ENCODE measurements at regions not wholly inside any gene's neighbourhood (a gene's known extent, or its start where the extent isn't known, plus 50 kb on each side); places are given as distances from the start of the nearest gene placed in this dataset.

GRCh38 chr16:59060207-59060606 lies 326.1 kb upstream of the GOT2 start (continued):
- TF ChIP-seq ZNF407 (CRISPR knock-in tag; IDR thresholded peaks at IDR 0.05; ENCODE audit: not compliant biosample characterization) (no peak), ZNF44 (CRISPR knock-in tag; IDR thresholded peaks at IDR 0.05) (no peak)

GRCh38 chr16:59058250-59058649 lies 324.1 kb upstream of the GOT2 start:
- BruUV-seq (replicated peaks) = no TSS peak
- ChIA-PET POLR2A (no interaction called here), CTCF (ENCODE audit: low intra/inter-chr PET ratio, low total read pairs) (no interaction called here)
- ATAC-seq (no peak), FAIRE-seq (no peak), DNase-seq (ENCODE audit: low spot score) (no peak)
- Histone ChIP-seq H3K79me2 (ENCODE audit: insufficient read depth, low read length) (no peaks in the 10 kb centered on the region), H3K9ac (ENCODE audit: insufficient read depth, low read depth, low read length) (no peak overlapping the region), H3K4me2 (ENCODE audit: low read depth, low read length) (no peak overlapping the region), H2AFZ (ENCODE audit: low read length) (no peak overlapping the region), H3K36me3 (replicated peaks in 1 of 2; ENCODE audit: control insufficient read depth in 1 of 2, insufficient read depth in 2 of 2, low read length in 2 of 2) (no peaks in the 10 kb centered on the region), H3K9me3 (ENCODE audit: low read length) (no peaks in the 10 kb centered on the region), H4K20me1 (ENCODE audit: insufficient read depth, low read length) (no peaks in the 10 kb centered on the region), H3K27ac (ENCODE audit: extremely low read length, insufficient read depth, low read length) (no peak overlapping the region), H3K4me1 (ENCODE audit: insufficient read depth, low read length) (no peaks in the 10 kb centered on the region), H3K27me3 (ENCODE audit: control insufficient read depth in 1 of 2, insufficient read depth in 2 of 2, low read length in 2 of 2) (no peaks in the 10 kb centered on the region), H3K4me3 (replicated peaks in 1 of 3; ENCODE audit: insufficient read depth in 1 of 3, low read depth in 2 of 3, low read length in 3 of 3) (no peak overlapping the region)
- 8% methylated on average over 2 of the region's 2 CpGs for WGBS (ENCODE audit: low lambda C conversion rate)
- TF ChIP-seq RARG (CRISPR knock-in tag; IDR thresholded peaks at IDR 0.05; ENCODE audit: low read depth) (no peak), ZNF362 (CRISPR knock-in tag; IDR thresholded peaks at IDR 0.05; ENCODE audit: borderline replicate concordance) (no peak), HNRNPH1 (optimal IDR thresholded peaks at IDR 0.05; ENCODE audit: low read depth, low read length) (no peak), MLX (CRISPR knock-in tag; IDR thresholded peaks at IDR 0.05) (no peak)
- intact Hi-C loops (cut with micrococcal nuclease; ENCODE audit: unreplicated experiment) = no loop called here
- in situ Hi-C loops (cut with HindIII; ENCODE audit: extremely low pct_ligation_motif_present, low pct_unique_long_range_greater_than_20kb) = no loop called here

All from HepG2 (cell line).